Activated naive CD4-positive, alpha-beta T cell treated with anti-CD3 and anti-CD28 coated beads, Interleukin-2, amount 10 ng/mL, durations not matched to agents 7 days and 5 days (primary cell): ENCODE measurements at regions not wholly inside any gene's neighbourhood (a gene's known extent, or its start where the extent isn't known, plus 50 kb on each side); places are given as distances from the start of the nearest gene placed in this dataset.

ENCODE experiments used
- CTCF ChIA-PET: fragments of 350-600 bp; sonication (Branson Sonifier 250); formaldehyde crosslinking; loops from one replicate; lab custom pipeline; 2021; ENCODE audit warnings: antibody characterized with exemption; lab: Charles Lee
- DNase-seq: peaks from one replicate; pipeline ENCODE4 v3.0.0-alpha.2; 2020
- H3K27ac Mint-ChIP-seq: one replicate; pipeline ENCODE4 v1.8.0; 2021; ENCODE audit warnings: mild to moderate bottlenecking, moderate library complexity, mixed read lengths
- H3K27me3 Mint-ChIP-seq: one replicate; pipeline ENCODE4 v1.8.0; 2021; ENCODE audit warnings: mild to moderate bottlenecking, mixed read lengths
- H3K36me3 Mint-ChIP-seq: one replicate; pipeline ENCODE4 v1.8.0; 2021; ENCODE audit warnings: mixed read lengths
- H3K4me1 Mint-ChIP-seq: one replicate; pipeline ENCODE4 v1.8.0; 2021; ENCODE audit warnings: mixed read lengths
- H3K4me3 Mint-ChIP-seq: one replicate; pipeline ENCODE4 v1.8.0; 2021; ENCODE audit warnings: mild to moderate bottlenecking, moderate library complexity, mixed read lengths
- H3K9me3 Mint-ChIP-seq: one replicate; pipeline ENCODE4 v1.8.0; 2021; ENCODE audit warnings: mixed read lengths

GRCh38 chr1:190540366-190540765, 62.7 kb upstream of the BRINP3 start:
- Mint-ChIP-seq H3K4me1 (no peaks in the 10 kb centered on the region), H3K36me3 (no peaks in the 10 kb centered on the region), H3K27ac (no peak overlapping the region), H3K27me3 (no peaks in the 10 kb centered on the region), H3K9me3 (no peaks in the 10 kb centered on the region), H3K4me3 (no peak overlapping the region)
- no peak for DNase-seq
- CTCF ChIA-PET = no interaction called here

- no peak for DNase-seq
- Mint-ChIP-seq H3K9me3 (peaks cover 2% of the 10 kb centered on the region), H3K4me3 (no peak overlapping the region), H3K27me3 (no peaks in the 10 kb centered on the region), H3K27ac (no peak overlapping the region), H3K4me1 (no peaks in the 10 kb centered on the region), H3K36me3 (no peaks in the 10 kb centered on the region)
- CTCF ChIA-PET = no interaction called here
Observed at GRCh38 chr1:190551638-190552037, 74.0 kb upstream of the BRINP3 start.

GRCh38 chr1:190560161-190560681, 82.6 kb upstream of the BRINP3 start:
- Mint-ChIP-seq H3K27me3 (no peaks in the 10 kb centered on the region), H3K4me3 (no peak overlapping the region), H3K9me3 (peaks cover 4% of the 10 kb centered on the region), H3K4me1 (no peaks in the 10 kb centered on the region), H3K36me3 (no peaks in the 10 kb centered on the region), H3K27ac (no peak overlapping the region)
- CTCF ChIA-PET = no interaction called here
- no peak for DNase-seq

- H3K9me3 Mint-ChIP-seq = peaks cover 4% of the 10 kb centered on the region
- CTCF ChIA-PET = no interaction called here
- DNase-seq = no peak
- H3K27me3 Mint-ChIP-seq = no peaks in the 10 kb centered on the region
- no peaks in the 10 kb centered on the region for H3K4me1 Mint-ChIP-seq
- no peak overlapping the region for H3K4me3 Mint-ChIP-seq
- no peak overlapping the region for H3K27ac Mint-ChIP-seq
- H3K36me3 Mint-ChIP-seq = no peaks in the 10 kb centered on the region
Observed at GRCh38 chr1:190563230-190563629, 85.6 kb upstream of the BRINP3 start.

GRCh38 chr1:190564117-190564516, 86.5 kb upstream of the BRINP3 start:
- DNase-seq = no peak
- Mint-ChIP-seq H3K36me3 (no peaks in the 10 kb centered on the region), H3K4me1 (no peaks in the 10 kb centered on the region), H3K27ac (no peak overlapping the region), H3K9me3 (peaks cover 4% of the 10 kb centered on the region), H3K27me3 (no peaks in the 10 kb centered on the region), H3K4me3 (no peak overlapping the region)
- CTCF ChIA-PET = no interaction called here

GRCh38 chr1:190578017-190578416, 100.4 kb upstream of the BRINP3 start:
- H3K27me3 Mint-ChIP-seq = no peaks in the 10 kb centered on the region

GRCh38 chr1:190578526-190578925, 100.9 kb upstream of the BRINP3 start:
- H3K4me3 Mint-ChIP-seq = no peak overlapping the region
- no peaks in the 10 kb centered on the region for H3K36me3 Mint-ChIP-seq
- CTCF ChIA-PET = no interaction called here
- H3K9me3 Mint-ChIP-seq = peaks cover 2% of the 10 kb centered on the region
- H3K27me3 Mint-ChIP-seq = no peaks in the 10 kb centered on the region
- no peak overlapping the region for H3K27ac Mint-ChIP-seq
- no peak for DNase-seq
- H3K4me1 Mint-ChIP-seq = no peaks in the 10 kb centered on the region

More at GRCh38 chr1:190578017-190578416, 100.4 kb upstream of the BRINP3 start:
- H3K36me3 Mint-ChIP-seq = no peaks in the 10 kb centered on the region
- H3K27ac Mint-ChIP-seq = no peak overlapping the region
- no peak for DNase-seq
- peaks cover 2% of the 10 kb centered on the region for H3K9me3 Mint-ChIP-seq
- no peaks in the 10 kb centered on the region for H3K4me1 Mint-ChIP-seq
- CTCF ChIA-PET = no interaction called here
- no peak overlapping the region for H3K4me3 Mint-ChIP-seq

- no peak for DNase-seq
- Mint-ChIP-seq H3K27ac (no peak overlapping the region), H3K27me3 (no peaks in the 10 kb centered on the region), H3K36me3 (no peaks in the 10 kb centered on the region), H3K9me3 (peaks cover 2% of the 10 kb centered on the region), H3K4me3 (no peak overlapping the region), H3K4me1 (no peaks in the 10 kb centered on the region)
- CTCF ChIA-PET = no interaction called here
Observed at GRCh38 chr1:190579552-190580193, 102.0 kb upstream of the BRINP3 start.

GRCh38 chr1:190583862-190584261, 106.2 kb upstream of the BRINP3 start:
- Mint-ChIP-seq H3K27me3 (no peaks in the 10 kb centered on the region), H3K27ac (no peak overlapping the region), H3K36me3 (no peaks in the 10 kb centered on the region), H3K4me3 (no peak overlapping the region), H3K4me1 (no peaks in the 10 kb centered on the region), H3K9me3 (peaks cover 2% of the 10 kb centered on the region)
- CTCF ChIA-PET = no interaction called here
- DNase-seq = no peak

- Mint-ChIP-seq H3K27ac (no peak overlapping the region), H3K36me3 (no peaks in the 10 kb centered on the region), H3K4me1 (no peaks in the 10 kb centered on the region), H3K9me3 (peaks cover 4% of the 10 kb centered on the region), H3K4me3 (no peak overlapping the region), H3K27me3 (no peaks in the 10 kb centered on the region)
- no peak for DNase-seq
- CTCF ChIA-PET = no interaction called here
Observed at GRCh38 chr1:190588424-190588823, 110.8 kb upstream of the BRINP3 start.

- Mint-ChIP-seq H3K36me3 (no peaks in the 10 kb centered on the region), H3K27ac (no peak overlapping the region), H3K4me1 (no peaks in the 10 kb centered on the region), H3K9me3 (peaks cover 2% of the 10 kb centered on the region), H3K27me3 (no peaks in the 10 kb centered on the region), H3K4me3 (no peak overlapping the region)
- CTCF ChIA-PET = no interaction called here
- no peak for DNase-seq
Observed at GRCh38 chr1:190595438-190595837, 117.8 kb upstream of the BRINP3 start.

GRCh38 chr1:190597294-190597693, 119.6 kb upstream of the BRINP3 start:
- Mint-ChIP-seq H3K4me3 (no peak overlapping the region), H3K27me3 (no peaks in the 10 kb centered on the region), H3K27ac (no peak overlapping the region), H3K36me3 (no peaks in the 10 kb centered on the region), H3K9me3 (peaks cover 2% of the 10 kb centered on the region), H3K4me1 (no peaks in the 10 kb centered on the region)
- CTCF ChIA-PET = no interaction called here
- DNase-seq = no peak

GRCh38 chr1:190599670-190600069, 122.0 kb upstream of the BRINP3 start:
- Mint-ChIP-seq H3K27me3 (no peaks in the 10 kb centered on the region), H3K4me1 (no peaks in the 10 kb centered on the region), H3K27ac (no peak overlapping the region), H3K9me3 (peaks cover 2% of the 10 kb centered on the region), H3K36me3 (no peaks in the 10 kb centered on the region), H3K4me3 (no peak overlapping the region)
- no peak for DNase-seq
- CTCF ChIA-PET = no interaction called here

GRCh38 chr1:190602325-190602724, 124.7 kb upstream of the BRINP3 start:
- DNase-seq = no peak
- Mint-ChIP-seq H3K4me1 (no peaks in the 10 kb centered on the region), H3K4me3 (no peak overlapping the region), H3K9me3 (peaks cover 2% of the 10 kb centered on the region), H3K27me3 (no peaks in the 10 kb centered on the region), H3K27ac (no peak overlapping the region), H3K36me3 (no peaks in the 10 kb centered on the region)
- CTCF ChIA-PET = no interaction called here

GRCh38 chr1:190608282-190608681, 130.6 kb upstream of the BRINP3 start:
- Mint-ChIP-seq H3K27ac (no peak overlapping the region), H3K36me3 (no peaks in the 10 kb centered on the region), H3K4me1 (no peaks in the 10 kb centered on the region), H3K4me3 (no peak overlapping the region), H3K9me3 (no peaks in the 10 kb centered on the region), H3K27me3 (no peaks in the 10 kb centered on the region)
- CTCF ChIA-PET = no interaction called here
- DNase-seq = no peak
